ENCODE measurements at regions not wholly inside any gene's neighbourhood (a gene's known extent, or its start where the extent isn't known, plus 50 kb on each side); places are given as distances from the start of the nearest gene placed in this dataset.

- no peaks in the 10 kb centered on the region for H3K36me3 Mint-ChIP-seq (ENCODE audit: low read depth)
Measured at GRCh38 chr2:16137080-16137755, 196.9 kb downstream of the MYCN start.

GRCh38 chr2:16136461-16137035 is 196.2 kb downstream of the MYCN start:
- DNase-seq (no peak), ATAC-seq (no peak)
- no peak overlapping the region for H3K4me3 Mint-ChIP-seq
- H3K27me3 Mint-ChIP-seq, result peaks cover 2% of the 10 kb centered on the region
- H3K9me3 Mint-ChIP-seq, result no peaks in the 10 kb centered on the region
- no peak overlapping the region for H3K27ac Mint-ChIP-seq
- H3K36me3 Mint-ChIP-seq (ENCODE audit: low read depth), result no peaks in the 10 kb centered on the region
- no peaks in the 10 kb centered on the region for H3K4me1 Mint-ChIP-seq

More at GRCh38 chr2:16137080-16137755, 196.9 kb downstream of the MYCN start:
- no peaks in the 10 kb centered on the region for H3K4me1 Mint-ChIP-seq
- H3K4me3 Mint-ChIP-seq, result no peak overlapping the region
- no peaks in the 10 kb centered on the region for H3K9me3 Mint-ChIP-seq
- ATAC-seq, result no peak
- no peak for DNase-seq
- peaks cover 2% of the 10 kb centered on the region for H3K27me3 Mint-ChIP-seq
- no peak overlapping the region for H3K27ac Mint-ChIP-seq

DNA sequence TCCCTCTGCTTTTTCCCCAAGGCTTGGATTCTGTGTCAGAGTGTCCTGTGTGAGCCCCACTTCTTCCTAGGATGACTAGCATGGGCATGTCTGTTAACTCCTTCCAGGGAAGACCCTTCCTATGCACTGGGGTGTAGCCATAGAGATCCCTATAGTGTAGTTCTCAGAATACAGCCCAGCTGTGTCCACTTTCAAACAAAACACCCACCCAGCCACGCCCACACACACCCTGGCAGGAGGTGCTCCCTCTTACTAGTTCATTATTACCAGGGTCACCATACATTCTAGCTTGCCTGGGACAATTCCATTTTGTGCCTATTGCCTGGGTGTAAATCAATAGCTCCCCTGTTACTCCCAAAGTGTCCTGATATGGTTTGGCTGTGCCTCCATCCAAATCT is 195.6 kb downstream of the MYCN start:
- H3K4me1 Mint-ChIP-seq, result no peaks in the 10 kb centered on the region
- H3K27me3 Mint-ChIP-seq, result peaks cover 2% of the 10 kb centered on the region
- no peak overlapping the region for H3K4me3 Mint-ChIP-seq
- no peak overlapping the region for H3K27ac Mint-ChIP-seq
- no peak for DNase-seq
- no peaks in the 10 kb centered on the region for H3K9me3 Mint-ChIP-seq
- no peaks in the 10 kb centered on the region for H3K36me3 Mint-ChIP-seq (ENCODE audit: low read depth)
- ATAC-seq, result no peak

DNA sequence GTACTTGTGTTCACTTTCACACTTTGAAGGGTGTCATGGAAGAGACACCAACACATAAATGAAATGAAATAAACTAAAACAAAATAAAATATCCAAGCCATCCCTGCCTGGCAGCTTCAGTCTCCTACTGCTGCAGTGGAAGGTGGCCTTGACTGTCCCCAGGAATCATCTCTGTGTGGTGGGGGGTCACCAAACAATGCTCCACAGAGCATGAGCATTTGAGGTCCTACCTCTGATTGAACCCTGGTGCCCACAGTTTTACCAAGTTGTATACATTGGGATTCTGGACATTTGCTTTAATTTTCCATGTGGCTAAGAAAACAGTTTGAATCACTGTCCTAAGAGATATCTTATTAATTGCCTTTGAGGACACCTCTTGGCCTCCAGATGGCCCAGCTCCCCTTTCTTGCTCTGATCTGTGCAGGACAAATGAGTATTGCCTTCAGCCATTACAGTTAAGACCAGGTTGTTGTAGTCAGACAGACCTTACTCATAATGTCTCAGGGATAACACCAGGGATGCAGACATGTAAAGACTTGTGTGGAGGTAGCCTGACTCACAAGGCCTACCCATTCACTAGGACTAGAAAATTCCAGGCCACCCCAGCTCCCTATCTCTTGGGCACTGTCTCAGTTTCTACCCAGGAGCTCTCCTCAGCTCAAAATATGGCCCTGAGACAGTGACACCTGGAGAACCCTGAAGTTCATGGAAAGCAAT is 195.0 kb downstream of the MYCN start:
- Mint-ChIP-seq H3K4me1 (no peaks in the 10 kb centered on the region), H3K9me3 (no peaks in the 10 kb centered on the region), H3K27ac (no peak overlapping the region), H3K27me3 (peaks cover 2% of the 10 kb centered on the region), H3K4me3 (no peak overlapping the region), H3K36me3 (ENCODE audit: low read depth) (no peaks in the 10 kb centered on the region)
- no peak for DNase-seq
- ATAC-seq, result no peak

DNA sequence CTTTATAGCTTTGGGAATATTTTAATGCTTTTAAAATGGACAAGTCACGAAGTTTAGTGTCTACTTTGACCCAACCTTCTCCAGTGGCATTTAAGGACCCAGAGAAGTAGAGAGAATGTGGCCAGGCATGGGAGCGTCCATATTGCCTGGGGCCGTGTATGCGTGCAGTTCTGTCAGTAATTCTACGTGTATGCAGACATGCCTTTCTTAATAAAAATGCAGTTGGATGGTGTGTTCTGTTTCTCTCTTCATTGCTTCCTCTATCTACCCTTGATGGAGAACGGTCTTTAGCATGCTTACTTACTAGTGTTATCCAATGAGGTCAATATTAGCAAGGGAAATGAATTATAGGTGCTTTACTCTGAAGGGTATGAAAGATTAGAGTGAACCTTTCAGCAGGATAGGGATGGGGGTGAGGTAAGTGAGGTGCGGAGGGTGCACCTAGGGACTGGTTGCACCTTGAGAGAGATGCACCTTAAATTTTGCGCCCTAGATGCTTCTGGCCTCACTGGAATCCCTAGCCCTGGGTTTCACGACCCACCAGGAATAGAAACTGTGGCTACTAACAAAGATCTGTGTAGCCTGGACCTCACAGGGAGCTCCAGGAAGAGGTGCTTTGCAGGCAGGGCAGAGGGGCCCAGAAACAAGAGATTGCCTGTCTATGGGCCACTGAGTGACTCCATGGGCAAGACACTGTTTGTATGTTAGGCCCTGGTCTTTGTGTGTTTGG is 194.3 kb downstream of the MYCN start:
- Mint-ChIP-seq H3K36me3 (ENCODE audit: low read depth) (no peaks in the 10 kb centered on the region), H3K4me1 (no peaks in the 10 kb centered on the region), H3K27me3 (peaks cover 2% of the 10 kb centered on the region), H3K27ac (no peak overlapping the region), H3K4me3 (no peak overlapping the region), H3K9me3 (no peaks in the 10 kb centered on the region)
- DNase-seq (no peak), ATAC-seq (peak; percentile 28)

DNA sequence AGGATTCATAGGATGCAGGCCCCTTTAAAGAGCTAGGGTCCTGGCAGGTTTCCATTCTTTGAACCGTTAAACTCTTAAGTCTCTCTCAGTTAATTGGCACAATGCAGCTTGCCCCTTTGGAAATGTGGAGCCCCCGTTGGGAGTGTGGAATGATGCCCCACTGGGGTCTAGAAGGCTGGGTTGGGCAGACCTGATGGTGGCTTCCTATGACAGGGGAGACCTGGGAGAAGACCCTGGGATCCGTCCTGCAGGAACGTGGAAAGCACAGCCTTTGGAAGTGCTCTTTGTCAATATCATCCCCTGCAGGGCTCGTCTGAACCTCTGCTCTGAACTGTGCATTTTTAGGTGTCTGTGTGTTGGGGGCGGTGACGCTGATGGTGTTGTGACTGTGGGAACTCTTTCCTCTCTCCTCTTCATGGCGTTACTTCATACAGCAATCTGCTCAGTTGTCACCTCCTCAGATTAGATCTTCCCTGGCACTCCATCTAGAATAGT is 190.6 kb downstream of the MYCN start:
- no peak for DNase-seq
- no peak overlapping the region for H3K27ac Mint-ChIP-seq

DNA sequence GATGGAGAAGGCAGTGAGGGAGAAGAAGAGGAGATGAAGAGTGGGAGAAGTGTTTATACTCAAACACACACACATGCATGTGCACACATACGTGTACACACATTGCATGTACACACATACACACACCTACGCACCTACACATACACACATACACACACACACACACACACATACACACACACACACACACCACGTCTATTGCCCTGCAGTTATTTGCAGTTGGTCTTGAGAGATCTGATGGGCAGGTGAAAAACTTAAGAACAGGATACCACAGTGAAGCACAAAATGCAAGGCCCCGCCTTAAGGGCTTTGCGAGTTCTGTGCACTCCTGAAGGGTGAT is 190.2 kb downstream of the MYCN start:
- DNase-seq, result no peak
- ATAC-seq, result no peak
- Mint-ChIP-seq H3K27ac (no peak overlapping the region), H3K4me1 (no peaks in the 10 kb centered on the region), H3K9me3 (no peaks in the 10 kb centered on the region), H3K4me3 (no peak overlapping the region), H3K36me3 (ENCODE audit: low read depth) (no peaks in the 10 kb centered on the region), H3K27me3 (no peaks in the 10 kb centered on the region)

More for the DNA sequence above, 190.6 kb downstream of the MYCN start:
- H3K9me3 Mint-ChIP-seq, result no peaks in the 10 kb centered on the region
- H3K36me3 Mint-ChIP-seq (ENCODE audit: low read depth), result no peaks in the 10 kb centered on the region
- ATAC-seq, result no peak
- H3K4me1 Mint-ChIP-seq, result no peaks in the 10 kb centered on the region
- no peaks in the 10 kb centered on the region for H3K27me3 Mint-ChIP-seq
- H3K4me3 Mint-ChIP-seq, result no peak overlapping the region

GRCh38 chr2:16129716-16130540 is 189.6 kb downstream of the MYCN start:
- no peaks in the 10 kb centered on the region for H3K27me3 Mint-ChIP-seq
- H3K9me3 Mint-ChIP-seq, result no peaks in the 10 kb centered on the region
- H3K27ac Mint-ChIP-seq, result no peak overlapping the region
- DNase-seq (no peak), ATAC-seq (no peak)
- no peaks in the 10 kb centered on the region for H3K4me1 Mint-ChIP-seq
- H3K36me3 Mint-ChIP-seq (ENCODE audit: low read depth), result no peaks in the 10 kb centered on the region
- no peak overlapping the region for H3K4me3 Mint-ChIP-seq

DNA sequence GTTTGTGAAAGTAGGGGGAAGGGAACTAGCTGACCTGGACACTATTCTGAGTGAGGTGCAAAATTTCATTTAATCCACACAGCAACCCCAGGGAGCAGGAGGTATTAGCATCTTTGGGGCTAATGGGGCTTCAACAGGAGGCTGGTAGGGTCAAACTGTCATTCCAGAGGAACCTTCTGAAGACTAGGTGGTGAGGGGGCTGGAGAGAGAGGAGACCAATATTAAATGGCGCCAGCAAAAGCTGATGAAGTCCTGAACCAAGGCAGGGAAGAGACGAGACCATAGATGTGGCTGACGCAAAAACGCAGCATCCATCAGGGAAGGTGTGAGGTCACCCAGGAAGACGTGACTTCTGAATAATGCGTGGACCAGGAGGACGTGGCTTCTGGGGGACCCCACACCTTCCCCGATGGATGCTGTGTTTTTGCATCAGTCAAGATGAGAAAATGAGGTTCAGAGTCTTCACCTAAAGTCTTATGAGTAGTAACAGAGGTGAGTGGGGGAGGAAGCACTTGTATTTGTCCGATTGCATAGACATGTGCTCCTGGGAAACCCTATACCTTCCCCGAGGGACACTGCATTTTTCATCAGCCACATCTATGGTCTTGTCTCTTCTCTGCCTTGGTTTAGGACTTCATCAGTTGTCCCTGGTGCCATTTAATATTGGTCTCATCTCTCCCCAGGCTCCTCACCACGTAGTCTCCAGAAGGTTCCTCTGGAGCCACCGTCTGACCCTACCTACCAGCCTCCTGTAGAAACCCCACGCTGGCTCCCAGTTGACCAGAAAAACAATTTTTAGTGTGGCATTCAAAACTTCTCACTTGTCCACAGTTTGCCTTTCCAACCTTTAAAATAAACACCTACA is 188.6 kb downstream of the MYCN start:
- ATAC-seq (no peak), DNase-seq (no peak)
- Mint-ChIP-seq H3K27me3 (peaks cover 1% of the 10 kb centered on the region), H3K36me3 (ENCODE audit: low read depth) (no peaks in the 10 kb centered on the region), H3K27ac (no peak overlapping the region), H3K4me1 (no peaks in the 10 kb centered on the region), H3K9me3 (no peaks in the 10 kb centered on the region), H3K4me3 (no peak overlapping the region)

GRCh38 chr2:16127958-16128357 is 187.6 kb downstream of the MYCN start:
- DNase-seq (no peak), ATAC-seq (no peak)
- Mint-ChIP-seq H3K27me3 (peaks cover 1% of the 10 kb centered on the region), H3K9me3 (no peaks in the 10 kb centered on the region), H3K4me1 (no peaks in the 10 kb centered on the region), H3K4me3 (no peak overlapping the region), H3K27ac (no peak overlapping the region), H3K36me3 (ENCODE audit: low read depth) (no peaks in the 10 kb centered on the region)

GRCh38 chr2:16127276-16127940 is 187.1 kb downstream of the MYCN start:
- no peak overlapping the region for H3K27ac Mint-ChIP-seq
- peaks cover 1% of the 10 kb centered on the region for H3K27me3 Mint-ChIP-seq
- no peak for DNase-seq
- H3K36me3 Mint-ChIP-seq (ENCODE audit: low read depth), result no peaks in the 10 kb centered on the region
- no peak for ATAC-seq
- no peaks in the 10 kb centered on the region for H3K4me1 Mint-ChIP-seq
- no peak overlapping the region for H3K4me3 Mint-ChIP-seq
- H3K9me3 Mint-ChIP-seq, result no peaks in the 10 kb centered on the region

- ATAC-seq (no peak), DNase-seq (no peak)
- H3K4me1 Mint-ChIP-seq, result no peaks in the 10 kb centered on the region
- peaks cover 1% of the 10 kb centered on the region for H3K27me3 Mint-ChIP-seq
- H3K27ac Mint-ChIP-seq, result no peak overlapping the region
- H3K4me3 Mint-ChIP-seq, result no peak overlapping the region
- no peaks in the 10 kb centered on the region for H3K9me3 Mint-ChIP-seq
- H3K36me3 Mint-ChIP-seq (ENCODE audit: low read depth), result no peaks in the 10 kb centered on the region
Measured at GRCh38 chr2:16126517-16127275, 186.3 kb downstream of the MYCN start.

Data from activated naive CD8-positive, alpha-beta T cell treated with anti-CD3 and anti-CD28 coated beads, Interleukin-2, amount 50 U/mL, for 24 hours (primary cell).